ENCODE measurements at regions not wholly inside any gene's neighbourhood (a gene's known extent, or its start where the extent isn't known, plus 50 kb on each side); places are given as distances from the start of the nearest gene placed in this dataset.

DNA sequence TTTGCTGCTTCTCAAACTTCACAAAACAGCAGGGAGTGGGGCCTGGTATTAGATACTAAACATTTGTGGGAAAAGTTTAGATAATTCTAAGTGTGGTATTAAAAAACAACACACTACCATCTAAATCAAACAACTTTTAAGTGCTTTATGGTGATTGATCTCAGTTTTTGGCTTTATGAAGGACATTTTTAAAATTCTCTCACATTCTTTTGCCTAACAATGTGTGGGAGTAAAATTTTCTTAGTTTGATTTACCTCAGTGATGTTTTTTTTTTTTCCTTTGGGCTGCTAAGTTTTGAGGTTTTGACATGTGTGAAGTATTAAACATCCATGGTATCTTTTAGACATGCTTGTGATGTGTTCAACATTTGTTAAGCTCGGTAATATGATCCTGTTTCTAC lies 116.2 kb downstream of the DISP1 start (continued):
- no peak for TF ChIP-seq KDM1A (IDR thresholded peaks at IDR 0.05; ENCODE audit: borderline replicate concordance, low read length)
- no peak for TF ChIP-seq JUN (IDR thresholded peaks at IDR 0.05; ENCODE audit: low read depth, low read length)
